K562 (cell line): ENCODE measurements at regions not wholly inside any gene's neighbourhood (a gene's known extent, or its start where the extent isn't known, plus 50 kb on each side); places are given as distances from the start of the nearest gene placed in this dataset.
"Not testable (repeated sequence)": the region's sequence is repeated elsewhere in the genome, so short reads cannot be mapped to it uniquely, and the experiment has no call there.

Experiments used
- CHD2 ChIP-seq: IDR thresholded peaks from 2 replicates; pipeline ENCODE4 v1.6.1; 2011; ENCODE audit warnings: low read depth, low read length
- EP300 ChIP-seq: IDR thresholded peaks from 2 replicates; pipeline ENCODE4 v1.6.1; 2012; ENCODE audit warnings: low read length, improper control_type of control experiment
- ZNF282 ChIP-seq: sonication (generic); formaldehyde crosslinking; IDR thresholded peaks from 2 replicates; pipeline ENCODE4 v1.8.1; 2023; ENCODE audit warnings: missing genetic modification reagents
- ZNF778 ChIP-seq: fragments of 450-650 bp; formaldehyde crosslinking; IDR thresholded peaks from 2 replicates; pipeline ENCODE4 v1.4.0; 2020; ENCODE audit warnings: mild to moderate bottlenecking, moderate library complexity
- TF ChIP-seq, protein P1 (sequence below), 3 experiments: IDR thresholded peaks in 2 of 3; conservative IDR thresholded peaks in 1 of 3; 2 replicates each; pipeline ENCODE4 v1.5.1; 2011 to 2012; ENCODE audit warnings: low read length in 3 of 3, mild to moderate bottlenecking in 3 of 3, control low read depth in 2 of 3, improper control_type of control experiment in 1 of 3, inconsistent platforms in 1 of 3, low read depth in 1 of 3, mixed read lengths in 1 of 3, moderate library complexity in 1 of 3; ENCODE audit not compliant: insufficient read depth in 2 of 3

DNA sequence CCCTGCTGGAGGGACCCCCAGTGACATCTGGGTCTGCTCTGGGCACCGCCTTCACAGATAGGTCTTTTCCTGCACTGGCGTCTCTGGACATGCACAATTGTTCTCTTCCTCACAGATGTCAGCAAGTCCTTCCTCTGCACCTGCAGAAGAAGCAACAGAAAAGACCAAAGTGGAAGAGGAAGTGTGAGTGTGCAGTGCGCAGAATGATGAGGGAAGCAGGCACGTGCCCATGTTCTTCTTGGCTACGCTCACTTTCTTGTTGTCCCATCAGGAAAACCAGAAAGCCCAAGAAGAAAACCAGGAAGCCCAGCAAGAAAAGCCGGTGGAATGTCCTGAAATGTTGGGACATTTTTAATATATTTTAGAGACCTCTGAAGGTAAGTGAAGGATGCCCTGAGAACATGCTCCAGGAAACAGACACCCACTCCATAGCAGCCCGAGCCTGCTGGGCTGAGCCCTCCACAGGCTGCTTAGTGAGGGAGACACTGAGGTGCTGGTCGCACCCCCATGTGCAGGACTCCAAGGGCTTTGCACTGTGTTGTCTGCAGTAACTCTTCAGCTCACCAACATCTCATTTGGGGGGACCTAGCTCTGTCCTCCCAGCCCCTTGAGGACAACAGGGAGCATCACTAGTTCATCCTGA, 50.8 kb upstream of the PROP1 start:
- not testable (repeated sequence) for TF ChIP-seq ZNF282 (CRISPR knock-in tag); CHD2; EP300; ZNF778 (CRISPR knock-in tag)
- TF ChIP-seq, protein P1, sequence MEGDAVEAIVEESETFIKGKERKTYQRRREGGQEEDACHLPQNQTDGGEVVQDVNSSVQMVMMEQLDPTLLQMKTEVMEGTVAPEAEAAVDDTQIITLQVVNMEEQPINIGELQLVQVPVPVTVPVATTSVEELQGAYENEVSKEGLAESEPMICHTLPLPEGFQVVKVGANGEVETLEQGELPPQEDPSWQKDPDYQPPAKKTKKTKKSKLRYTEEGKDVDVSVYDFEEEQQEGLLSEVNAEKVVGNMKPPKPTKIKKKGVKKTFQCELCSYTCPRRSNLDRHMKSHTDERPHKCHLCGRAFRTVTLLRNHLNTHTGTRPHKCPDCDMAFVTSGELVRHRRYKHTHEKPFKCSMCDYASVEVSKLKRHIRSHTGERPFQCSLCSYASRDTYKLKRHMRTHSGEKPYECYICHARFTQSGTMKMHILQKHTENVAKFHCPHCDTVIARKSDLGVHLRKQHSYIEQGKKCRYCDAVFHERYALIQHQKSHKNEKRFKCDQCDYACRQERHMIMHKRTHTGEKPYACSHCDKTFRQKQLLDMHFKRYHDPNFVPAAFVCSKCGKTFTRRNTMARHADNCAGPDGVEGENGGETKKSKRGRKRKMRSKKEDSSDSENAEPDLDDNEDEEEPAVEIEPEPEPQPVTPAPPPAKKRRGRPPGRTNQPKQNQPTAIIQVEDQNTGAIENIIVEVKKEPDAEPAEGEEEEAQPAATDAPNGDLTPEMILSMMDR (IDR thresholded peaks at IDR 0.05 in 2 of 3, conservative IDR thresholded peaks at IDR 0.05 in 1 of 3; ENCODE audit: insufficient read depth in 2 of 3, low read depth in 1 of 3, low read length in 3 of 3) = not testable (repeated sequence)
